Right lobe of liver (tissue), 4 donors: ENCODE measurements at regions not wholly inside any gene's neighbourhood (a gene's known extent, or its start where the extent isn't known, plus 50 kb on each side); places are given as distances from the start of the nearest gene placed in this dataset.

Source experiments
- POLR2A ChIP-seq: fragments of 450-650 bp; IDR thresholded peaks from one replicate; pipeline ENCODE4 v1.6.1; 2017; ENCODE audit warnings: antibody characterized with exemption, mild to moderate bottlenecking
- TF ChIP-seq, protein P1 (sequence below), 4 donors: fragments of 200-600 bp in 3 of 4; fragments of 450-650 bp in 1 of 4; IDR thresholded peaks; one replicate each; pipeline versions ENCODE4 v1.5.1 to v1.8.0; 2016 to 2022; ENCODE audit warnings: antibody characterized with exemption in 4 of 4, mild to moderate bottlenecking in 2 of 4
- donor health status: DM: no; HTN: no; CAD: no.
- donor health status: DM: no; HTN: no; CAD: no.
- donor health status: DM: no; HTN: yes; CAD: no.

DNA sequence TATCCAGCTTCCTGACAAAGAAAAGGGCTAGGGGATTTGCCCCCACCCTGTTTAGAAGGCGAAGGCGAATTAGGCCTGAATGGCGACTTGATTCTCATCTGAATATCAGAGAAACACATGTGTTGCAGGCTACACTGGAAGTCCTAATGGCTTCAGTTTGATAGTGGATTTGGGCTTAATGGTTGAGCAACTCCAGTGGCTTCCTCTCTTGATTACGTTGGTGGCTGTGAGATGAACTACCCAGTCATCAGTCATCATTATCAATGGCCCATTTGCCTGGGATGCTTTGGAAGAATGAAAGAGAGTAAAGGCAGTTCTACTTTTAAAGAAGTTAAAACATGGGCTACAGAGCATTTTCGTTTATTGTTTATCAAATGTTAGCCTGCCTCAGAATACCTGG lies 60.9 kb upstream of the IL1R1 start:
- TF ChIP-seq, protein P1, sequence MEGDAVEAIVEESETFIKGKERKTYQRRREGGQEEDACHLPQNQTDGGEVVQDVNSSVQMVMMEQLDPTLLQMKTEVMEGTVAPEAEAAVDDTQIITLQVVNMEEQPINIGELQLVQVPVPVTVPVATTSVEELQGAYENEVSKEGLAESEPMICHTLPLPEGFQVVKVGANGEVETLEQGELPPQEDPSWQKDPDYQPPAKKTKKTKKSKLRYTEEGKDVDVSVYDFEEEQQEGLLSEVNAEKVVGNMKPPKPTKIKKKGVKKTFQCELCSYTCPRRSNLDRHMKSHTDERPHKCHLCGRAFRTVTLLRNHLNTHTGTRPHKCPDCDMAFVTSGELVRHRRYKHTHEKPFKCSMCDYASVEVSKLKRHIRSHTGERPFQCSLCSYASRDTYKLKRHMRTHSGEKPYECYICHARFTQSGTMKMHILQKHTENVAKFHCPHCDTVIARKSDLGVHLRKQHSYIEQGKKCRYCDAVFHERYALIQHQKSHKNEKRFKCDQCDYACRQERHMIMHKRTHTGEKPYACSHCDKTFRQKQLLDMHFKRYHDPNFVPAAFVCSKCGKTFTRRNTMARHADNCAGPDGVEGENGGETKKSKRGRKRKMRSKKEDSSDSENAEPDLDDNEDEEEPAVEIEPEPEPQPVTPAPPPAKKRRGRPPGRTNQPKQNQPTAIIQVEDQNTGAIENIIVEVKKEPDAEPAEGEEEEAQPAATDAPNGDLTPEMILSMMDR (IDR thresholded peaks at IDR 0.05): no peak
- no peak for TF ChIP-seq POLR2A
